ENCODE measurements at regions not wholly inside any gene's neighbourhood (a gene's known extent, or its start where the extent isn't known, plus 50 kb on each side); places are given as distances from the start of the nearest gene placed in this dataset.

DNA sequence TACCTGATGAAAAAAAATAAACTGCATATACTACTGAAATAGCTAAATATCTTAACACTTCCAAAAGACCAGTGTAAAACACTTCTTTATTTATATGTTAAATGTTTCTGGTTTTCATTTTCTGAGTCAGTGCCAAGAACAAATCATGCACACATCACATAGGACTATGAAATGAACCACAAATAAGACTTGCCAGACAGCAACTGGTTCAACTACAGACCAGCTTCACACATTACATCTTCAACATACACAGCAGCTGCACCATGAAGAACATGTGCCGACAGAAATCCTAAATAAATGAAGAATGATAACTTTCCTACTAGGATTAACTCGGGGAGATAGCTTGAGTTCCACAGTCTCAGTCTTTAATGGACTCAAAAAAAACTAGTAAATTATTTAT lies 168.3 kb upstream of the STXBP5 start:
- no peak for DNase-seq (ENCODE audit: low spot score)

DNA sequence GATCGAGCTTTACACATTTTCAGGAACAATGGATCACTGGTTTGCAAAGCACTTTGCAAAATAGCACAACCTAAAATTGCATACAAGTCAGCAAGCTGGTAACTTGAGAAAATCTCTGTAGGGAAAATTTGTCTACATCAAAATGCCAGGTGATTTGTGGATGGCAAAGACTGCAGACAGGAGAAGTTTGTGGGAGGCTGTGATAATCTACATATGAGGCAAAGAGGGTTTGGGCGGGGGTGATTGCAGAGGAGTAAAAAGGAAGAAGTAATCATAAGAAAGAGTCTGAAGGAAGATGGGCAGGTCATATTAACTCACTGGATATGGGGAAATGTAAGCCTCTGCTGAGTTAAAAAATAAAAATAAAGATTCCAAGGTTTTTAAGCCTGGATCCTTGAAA lies 166.3 kb upstream of the STXBP5 start:
- no peak for DNase-seq (ENCODE audit: low spot score)

DNA sequence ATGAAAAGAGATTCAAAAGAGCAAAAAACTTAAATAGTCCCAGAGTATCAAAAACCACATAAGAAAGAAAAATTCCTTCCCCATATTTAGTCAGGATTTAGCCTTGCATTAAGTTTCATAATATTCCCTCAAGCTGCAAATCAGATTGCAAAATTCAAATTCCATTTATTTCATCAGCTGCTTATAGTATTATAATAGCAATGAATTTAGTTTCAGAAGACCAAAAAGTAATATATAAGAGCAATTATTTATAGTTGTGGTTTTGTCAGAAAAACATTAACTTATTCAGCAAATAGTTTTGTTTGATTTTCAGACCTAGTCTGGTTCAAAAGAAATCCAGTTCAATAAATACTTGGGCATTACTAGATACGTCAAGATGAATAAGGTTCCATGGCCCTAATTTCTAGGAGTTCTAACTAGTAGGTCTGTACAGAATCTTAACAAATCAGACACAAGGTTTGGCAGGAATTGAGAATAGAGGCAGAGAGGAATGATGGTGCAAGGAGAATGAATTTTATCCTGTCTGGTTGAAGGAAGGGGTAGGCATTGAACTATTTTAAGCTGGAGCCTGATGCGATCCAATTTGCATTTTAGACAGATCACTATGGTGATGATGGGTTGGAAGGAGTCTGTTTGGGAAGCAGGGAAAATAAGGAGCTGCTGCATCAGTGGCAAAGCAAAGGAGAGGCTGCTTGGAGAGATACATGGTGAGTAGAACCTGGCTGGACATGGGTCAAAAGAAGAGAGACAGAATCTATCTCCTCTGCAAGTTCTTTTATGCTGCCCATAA lies 163.9 kb upstream of the STXBP5 start:
- no peak for DNase-seq (ENCODE audit: low spot score)

DNA sequence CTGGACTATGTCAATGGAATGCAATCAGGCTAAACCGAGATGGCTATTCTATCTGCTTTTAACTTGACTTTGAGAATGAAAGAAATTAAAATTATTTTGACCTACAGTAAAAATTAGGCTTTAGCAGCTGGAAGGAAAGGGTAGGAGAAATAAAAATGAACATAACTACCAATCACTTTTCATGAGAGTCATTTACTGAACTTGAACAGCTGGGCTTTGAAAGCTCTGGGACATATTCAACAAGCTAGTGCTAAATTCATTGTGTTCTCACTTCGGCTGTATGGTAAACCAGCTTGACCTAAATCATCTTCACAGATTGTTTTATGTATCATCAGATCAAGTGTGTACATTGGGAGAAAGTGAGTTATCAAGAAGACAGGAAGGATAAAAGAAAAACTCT lies 161.5 kb upstream of the STXBP5 start:
- no peak for DNase-seq (ENCODE audit: low spot score)

DNA sequence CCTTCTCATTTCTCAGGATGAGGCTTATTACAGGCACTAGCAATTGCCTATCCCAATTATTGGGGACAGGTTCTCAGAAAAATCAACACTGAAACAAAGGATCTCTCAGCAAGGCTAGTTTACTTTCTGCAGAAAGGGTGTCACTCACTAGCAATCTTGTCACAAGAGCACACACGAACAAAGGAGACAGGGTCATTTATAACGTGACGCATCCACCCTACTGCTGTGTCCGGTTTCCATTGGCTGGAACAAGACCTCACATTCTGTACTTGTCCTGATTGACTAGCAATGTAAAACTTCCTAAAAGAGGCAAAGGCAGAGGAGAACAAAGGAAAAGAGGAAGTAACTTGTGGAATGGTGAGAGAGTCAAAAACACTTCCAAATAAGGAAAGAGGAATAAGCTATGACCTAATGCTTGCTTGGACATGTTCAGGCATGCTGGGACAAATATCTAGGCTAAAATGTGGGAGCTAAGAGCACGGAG lies 160.2 kb upstream of the STXBP5 start:
- DNase-seq (ENCODE audit: low spot score) = no peak

DNA sequence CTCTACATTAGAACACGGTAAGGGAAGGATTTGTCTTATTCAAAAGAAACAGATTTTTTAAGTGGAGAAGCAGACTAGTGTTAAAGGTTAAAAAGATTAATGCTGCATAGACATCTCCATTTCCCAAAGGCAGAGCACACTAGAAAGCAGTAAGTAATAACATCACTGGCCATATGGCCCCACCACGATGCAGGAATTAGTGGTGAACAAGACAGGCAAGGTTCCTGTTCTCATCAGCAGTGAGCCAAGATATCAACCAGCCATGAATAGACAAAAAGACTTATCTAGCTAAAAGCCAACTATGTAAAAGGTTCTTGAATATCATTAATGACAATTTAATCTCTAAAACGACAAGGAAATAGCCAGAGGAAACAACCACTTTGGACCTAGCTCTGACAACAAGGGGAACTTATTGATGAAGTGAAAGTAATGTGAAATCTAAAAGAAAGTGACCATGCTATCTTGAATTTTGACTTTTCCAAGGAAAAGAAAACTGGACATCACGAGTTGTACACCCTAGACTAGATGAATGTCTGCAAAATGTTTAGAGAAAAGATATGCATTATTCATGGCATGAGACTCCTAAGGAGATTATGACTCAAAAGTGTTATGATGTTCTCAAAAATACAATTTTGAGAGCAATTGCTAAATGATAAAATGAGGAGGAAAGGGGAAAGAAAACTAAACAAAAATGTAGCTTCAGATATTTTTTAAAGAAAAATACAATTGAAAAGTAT lies 157.9 kb upstream of the STXBP5 start:
- no peak for DNase-seq (ENCODE audit: low spot score)

DNA sequence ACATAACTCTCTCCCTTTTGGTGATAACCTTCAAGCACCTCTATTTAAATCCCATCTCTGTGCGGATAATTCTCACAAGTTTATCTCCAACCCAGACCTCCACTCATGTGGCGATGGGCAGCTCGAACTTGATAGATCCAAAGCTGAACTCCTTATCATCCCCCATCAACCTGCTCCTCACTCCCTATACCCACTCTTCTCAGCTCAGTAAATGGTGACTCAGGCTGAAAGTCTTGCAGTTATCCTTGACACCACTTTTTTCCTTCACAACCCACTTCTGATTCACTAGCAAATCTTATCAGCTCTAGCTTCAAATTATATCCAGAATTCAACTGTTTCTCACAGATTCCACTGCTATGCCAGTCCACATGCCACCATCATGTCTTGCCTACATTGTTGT lies 155.3 kb upstream of the STXBP5 start:
- no peak for DNase-seq (ENCODE audit: low spot score)

DNA sequence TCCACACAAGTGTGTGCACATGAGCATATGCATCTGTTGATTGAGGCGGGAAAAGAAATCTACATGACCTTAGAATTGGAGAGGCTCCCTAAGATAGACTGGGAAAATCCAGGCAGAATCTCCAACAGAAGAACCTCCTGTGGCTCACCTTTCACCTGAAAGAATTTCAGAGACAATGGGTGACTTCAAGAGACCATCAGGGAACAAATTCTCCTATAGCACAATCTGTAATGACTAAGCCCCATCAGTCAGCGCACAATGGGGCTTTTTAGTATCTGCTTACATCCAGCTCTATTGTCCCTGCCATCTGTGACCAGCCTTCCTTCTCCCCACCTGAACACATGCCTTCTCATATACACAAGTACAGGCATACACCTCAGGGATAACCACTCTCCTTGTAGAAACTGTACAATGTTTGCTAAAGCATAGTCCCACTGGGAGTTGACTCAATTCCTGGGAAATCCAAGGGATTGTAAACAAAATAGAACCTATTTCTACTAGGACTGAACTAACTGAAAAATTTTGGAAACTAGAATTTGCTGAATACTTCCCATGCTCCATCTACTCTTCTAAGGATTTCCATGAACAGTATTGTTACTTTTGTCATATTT lies 150.8 kb upstream of the STXBP5 start:
- no peak for DNase-seq (ENCODE audit: low spot score)

DNA sequence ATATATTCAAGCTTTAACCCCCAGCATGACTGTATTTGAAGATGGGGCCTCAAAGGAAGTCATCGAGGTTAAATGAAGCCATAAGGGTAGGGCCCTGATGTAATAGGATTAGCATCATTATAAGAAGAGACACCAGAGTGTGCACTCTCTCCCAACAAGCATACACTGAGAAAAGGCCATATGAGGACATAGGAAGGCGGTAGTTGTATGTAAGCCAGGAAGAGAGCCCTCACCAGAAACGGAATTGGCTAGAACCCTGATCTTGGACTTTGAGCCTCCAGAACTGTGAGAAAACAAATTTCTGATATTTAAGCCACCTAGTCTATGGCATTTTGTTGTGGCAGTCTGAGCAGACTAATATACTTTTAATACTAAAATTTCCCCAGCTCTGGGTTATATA lies 150.1 kb upstream of the STXBP5 start:
- no peak for DNase-seq (ENCODE audit: low spot score)

DNA sequence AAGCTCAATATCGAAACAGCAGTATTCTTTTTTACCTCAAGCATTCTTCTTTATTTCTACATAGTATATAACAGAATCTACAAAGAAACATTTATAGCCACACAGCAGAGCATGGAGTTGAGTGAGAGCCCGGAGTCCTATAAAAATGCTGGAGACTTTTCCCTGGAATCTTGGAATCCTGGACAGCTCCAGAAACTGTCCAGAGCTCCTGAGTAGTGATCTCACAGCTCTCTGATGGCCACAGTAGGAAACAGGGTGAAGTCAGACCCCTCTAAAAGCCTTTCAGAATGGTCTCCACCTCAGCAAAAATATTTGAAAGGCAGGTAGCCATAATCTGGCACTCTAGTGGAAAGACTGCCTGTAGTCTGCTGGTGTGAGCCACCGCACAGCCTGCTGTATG lies 149.3 kb upstream of the STXBP5 start:
- no peak for DNase-seq (ENCODE audit: low spot score)

DNA sequence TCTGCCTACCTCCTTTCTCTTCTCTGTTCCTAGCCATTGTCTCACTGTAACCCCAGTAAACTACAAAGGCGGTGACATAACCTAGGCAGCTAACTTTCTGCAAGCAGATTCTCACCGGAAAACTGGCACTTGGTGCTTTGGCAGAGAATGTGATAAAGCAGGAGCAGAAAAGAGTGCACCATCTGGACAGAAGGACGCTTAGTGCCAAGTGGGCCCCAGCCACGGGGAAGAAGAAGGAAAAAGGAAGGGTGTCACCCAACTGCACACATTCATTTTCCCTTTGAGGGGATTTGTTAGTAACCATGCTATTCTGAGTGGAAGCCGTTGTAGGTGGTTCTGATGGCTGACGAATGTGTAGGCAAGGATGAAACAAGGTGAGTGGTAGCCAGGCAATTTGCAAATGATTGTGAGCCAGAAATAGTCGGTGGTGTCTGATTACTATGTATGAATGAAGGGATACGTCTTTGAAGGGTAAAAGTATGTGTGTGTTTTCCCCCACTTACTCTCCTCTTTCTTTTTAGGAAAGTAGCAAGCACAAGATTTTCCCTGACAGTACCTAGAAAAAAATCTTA lies 148.3 kb upstream of the STXBP5 start:
- DNase-seq (ENCODE audit: low spot score) = no peak

DNA sequence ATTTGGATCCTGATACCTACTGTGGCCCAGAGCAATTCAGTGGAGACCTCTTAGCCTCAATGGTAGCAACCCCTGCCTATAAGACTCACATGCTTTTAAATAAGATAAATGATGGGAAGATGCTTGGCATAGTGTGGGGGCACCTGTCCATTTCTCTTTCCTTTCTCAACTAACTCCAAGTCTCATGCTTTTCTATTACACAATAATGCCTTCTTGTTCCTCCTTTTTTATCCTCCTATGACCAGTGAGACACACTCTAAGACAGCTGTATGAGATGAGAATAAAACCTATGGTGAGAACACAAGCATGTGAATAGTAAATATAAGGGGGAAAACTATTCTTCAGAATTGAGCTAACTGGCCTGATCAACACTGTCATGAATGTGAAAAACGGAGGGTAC lies 147.0 kb upstream of the STXBP5 start:
- DNase-seq (ENCODE audit: low spot score) = no peak

DNA sequence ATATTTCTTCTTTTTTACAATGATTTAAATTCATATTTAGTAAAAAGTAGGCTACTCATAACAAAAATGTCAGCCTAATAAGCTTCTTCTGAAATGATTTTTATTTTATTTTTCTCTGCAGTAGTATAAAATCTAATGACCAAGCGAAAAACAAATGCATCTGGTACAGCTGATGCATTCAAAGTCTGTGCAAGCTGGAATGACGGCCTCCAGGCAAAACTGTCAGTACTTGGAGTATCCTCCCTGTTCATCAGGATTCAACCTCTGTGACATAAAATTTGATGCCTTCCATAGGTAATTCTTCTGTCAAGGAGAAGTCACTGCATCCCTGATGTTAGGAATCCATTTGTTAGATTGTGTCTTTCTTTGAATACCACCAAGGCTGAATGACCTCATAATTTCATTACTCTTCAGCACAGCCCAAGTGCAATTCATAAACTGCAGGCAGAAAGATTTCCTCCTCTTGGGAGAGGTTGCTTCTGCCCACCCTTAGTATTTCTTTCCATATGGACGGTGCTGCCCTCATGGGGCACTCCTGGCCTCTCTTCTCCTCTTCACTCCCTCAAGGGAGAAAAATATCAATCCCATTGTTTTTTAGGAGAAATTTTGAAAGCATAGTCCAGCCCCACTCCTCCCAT lies 146.4 kb upstream of the STXBP5 start:
- no peak for DNase-seq (ENCODE audit: low spot score)

DNA sequence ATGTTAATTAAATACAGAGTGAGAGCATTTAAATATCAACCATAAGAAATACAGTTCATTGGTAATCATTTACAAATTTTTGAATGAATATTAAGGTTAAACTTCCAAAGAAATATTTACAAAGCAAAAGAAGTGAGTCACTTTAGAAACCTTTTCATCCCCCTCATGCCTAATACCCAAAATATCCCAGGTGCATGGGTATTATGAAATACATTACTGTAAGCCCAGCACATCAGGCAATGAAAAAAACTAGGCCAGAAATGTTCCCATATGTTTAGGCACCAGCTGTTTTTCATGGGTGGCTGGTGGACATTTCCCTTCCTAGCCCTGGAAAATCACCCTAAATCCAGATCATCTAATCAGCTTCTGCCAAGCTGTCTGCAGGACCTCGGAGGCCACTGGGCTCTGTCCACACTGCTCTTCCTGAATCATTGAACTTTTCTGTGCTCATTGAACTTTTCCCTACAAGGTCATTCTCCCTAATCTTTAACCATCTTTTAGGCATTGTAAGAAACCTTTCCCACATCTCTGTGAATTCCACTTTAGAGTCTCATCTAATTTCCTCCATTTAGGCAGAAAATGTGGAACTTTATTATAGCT lies 145.3 kb upstream of the STXBP5 start:
- no peak for DNase-seq (ENCODE audit: low spot score)

DNA sequence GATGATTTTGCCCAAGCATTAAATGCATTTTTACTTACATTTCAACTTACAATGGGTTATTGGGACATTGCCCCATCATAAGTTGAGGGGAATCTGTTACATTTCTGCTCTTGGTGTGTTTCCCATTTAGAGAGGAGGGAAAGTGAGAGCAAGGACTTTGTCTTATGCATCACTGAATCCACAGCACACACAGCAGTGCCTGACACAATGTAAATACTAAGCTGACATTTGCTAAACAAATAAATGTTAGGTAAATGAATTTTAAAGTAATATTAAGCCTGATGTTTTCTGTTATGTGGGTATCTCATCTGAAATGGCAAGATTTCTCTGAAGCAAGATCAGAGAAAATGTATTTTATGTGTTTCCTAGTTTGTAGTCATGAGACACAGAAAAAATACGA lies 143.6 kb upstream of the STXBP5 start:
- DNase-seq (ENCODE audit: low spot score) = no peak

DNA sequence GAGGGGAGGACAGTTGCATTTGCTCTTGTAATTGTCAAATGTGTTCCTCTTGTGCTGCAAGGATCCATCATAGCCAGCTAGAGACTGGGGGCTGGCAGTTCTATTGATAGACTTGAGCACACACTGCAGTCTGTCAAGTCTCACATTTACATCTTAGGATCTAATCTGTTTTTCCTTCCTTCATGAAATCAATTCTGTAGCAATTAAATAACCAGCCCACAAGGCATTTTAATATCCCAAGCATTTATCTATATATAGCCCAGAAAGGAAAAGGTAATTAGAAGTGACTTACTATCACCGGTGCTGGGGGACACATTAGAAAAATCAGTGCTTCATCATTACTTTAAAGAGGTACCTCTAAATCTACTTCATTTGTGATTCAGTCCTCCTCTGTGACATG lies 143.0 kb upstream of the STXBP5 start:
- DNase-seq (ENCODE audit: low spot score) = no peak

DNA sequence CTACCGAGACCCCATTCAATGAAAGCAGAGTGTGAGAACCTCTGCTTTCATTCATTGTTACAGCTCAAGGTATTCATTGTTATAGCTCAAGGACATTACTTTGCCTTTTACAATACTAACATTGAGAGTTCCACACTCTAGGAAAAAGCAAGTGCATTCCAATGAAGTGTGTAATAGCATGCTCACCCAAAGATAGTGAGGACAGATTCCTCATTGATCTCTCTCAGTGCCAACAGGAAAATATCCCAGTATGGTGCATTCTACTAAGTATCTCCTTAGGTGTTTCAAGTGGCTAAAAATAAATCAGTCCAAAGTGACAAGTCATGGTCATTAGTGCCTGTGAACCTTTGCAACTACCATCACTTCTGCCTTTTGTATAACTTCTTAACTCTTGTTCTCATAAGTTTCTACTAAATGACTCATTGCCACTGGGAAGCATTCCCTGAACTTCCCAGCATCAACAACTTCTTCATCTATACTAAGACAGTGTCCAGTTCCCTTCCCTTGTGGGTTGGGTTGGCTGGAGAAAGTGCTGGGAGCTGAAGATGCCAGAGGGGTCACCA lies 140.7 kb upstream of the STXBP5 start:
- DNase-seq (ENCODE audit: low spot score) = no peak

DNA sequence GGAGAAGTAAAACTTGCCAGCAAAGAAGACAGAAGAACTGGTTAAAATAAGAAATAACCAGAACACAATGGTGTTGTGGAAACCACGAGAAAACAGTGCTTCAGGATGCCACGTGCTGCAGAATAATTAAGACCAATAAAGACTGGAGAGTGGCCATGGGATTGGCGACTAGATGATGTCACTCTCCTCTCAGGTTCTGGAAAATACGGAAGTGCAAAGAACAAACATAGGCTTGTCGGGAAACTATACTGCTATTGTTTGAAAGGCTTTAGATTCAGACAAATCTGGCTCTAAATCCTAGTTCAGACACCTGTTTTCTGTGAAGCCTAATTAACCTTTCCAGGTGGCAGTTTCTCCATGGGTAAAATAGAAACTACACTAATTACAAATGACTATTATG lies 138.4 kb upstream of the STXBP5 start:
- no peak for DNase-seq (ENCODE audit: low spot score)

DNA sequence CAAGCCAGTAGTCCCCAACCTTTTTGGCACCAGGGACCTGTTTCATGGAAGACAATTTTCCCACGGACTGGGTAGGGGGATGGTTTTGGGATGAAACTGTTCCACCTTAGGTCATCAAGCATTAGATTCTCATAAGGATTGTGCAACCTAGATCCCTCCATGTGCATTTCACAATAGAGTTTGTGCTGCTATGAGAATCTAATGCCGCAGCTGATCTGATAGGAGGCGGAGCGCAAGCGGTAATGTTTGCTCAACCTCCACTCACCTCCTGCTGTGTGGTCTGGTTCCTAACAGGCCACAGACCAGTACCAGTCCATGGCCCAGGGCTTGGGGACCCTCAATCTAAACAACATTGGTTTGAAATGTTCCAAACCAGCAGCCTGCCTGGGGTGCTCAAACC lies 137.0 kb upstream of the STXBP5 start:
- DNase-seq (ENCODE audit: low spot score) = no peak

DNA sequence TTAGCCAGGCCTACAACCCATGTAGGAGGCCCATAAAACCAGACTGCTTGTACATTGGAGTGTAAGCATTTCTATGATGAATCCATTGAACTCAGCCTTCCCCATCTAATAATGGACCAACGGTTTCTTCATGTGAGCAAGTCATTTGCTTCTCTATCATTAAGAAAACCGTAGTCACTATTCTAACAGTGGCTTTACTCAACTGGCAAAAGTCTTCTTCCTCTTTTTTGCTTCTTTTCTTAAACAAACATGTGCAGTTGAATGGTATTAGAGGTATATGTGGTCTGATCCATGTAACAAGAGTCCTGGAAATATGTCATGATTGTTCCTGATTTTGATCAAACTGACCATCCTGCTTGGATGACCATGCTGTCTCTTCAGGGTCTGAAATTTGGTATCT lies 132.4 kb upstream of the STXBP5 start:
- DNase-seq (ENCODE audit: low spot score) = no peak

DNA sequence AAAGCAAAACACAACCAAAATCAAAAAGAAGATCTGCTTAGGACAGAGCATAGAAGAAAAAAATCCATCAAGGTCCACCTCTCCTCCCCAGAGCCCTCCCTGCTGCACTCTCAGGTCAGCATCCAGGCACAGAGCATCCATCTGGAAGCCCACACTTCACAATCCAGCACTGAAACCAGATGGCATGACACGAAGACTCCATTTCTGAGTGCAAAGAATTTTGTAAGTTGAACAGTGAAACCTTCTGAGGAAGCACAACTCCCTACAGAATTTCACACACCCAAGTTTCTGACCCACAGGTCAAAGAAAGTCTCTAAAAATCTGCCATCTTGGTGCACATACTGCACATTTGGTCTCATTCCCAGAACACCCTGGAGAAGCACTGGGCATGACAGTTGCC lies 128.8 kb upstream of the STXBP5 start:
- DNase-seq (ENCODE audit: low spot score) = no peak

DNA sequence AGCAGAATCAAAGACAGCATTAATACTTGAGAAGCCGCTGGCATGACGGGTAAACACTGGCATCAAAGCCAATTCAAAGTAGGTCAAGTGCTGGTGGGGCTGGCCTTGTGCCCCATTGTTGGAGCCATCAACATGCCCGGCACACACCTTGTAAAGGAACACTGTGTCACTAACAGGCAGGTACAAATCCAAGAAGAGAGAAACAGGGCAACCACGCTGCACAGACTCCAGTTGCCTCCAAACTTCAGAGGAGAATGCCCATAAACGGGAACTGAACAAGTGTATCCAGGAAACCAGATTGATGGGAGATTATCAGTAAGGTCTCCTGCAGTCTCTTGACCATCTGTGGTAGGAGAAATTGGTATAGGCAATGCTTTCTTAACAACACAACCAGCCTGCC lies 127.0 kb upstream of the STXBP5 start:
- peak; percentile 64 for DNase-seq (ENCODE audit: low spot score)

Data from globus pallidus (tissue), 1 donor.